ENCODE measurements at regions not wholly inside any gene's neighbourhood (a gene's known extent, or its start where the extent isn't known, plus 50 kb on each side); places are given as distances from the start of the nearest gene placed in this dataset.

GRCh38 chr4:131296192-131296591 is 1852.9 kb upstream of the PCDH10 start:
- H3K27ac ChIP-seq, result no peak overlapping the region
- no peaks in the 10 kb centered on the region for H3K27me3 ChIP-seq
- no peaks in the 10 kb centered on the region for H3K4me1 ChIP-seq
- no peaks in the 10 kb centered on the region for H3K9me3 ChIP-seq
- H3K4me3 ChIP-seq, result no peak overlapping the region
- TF ChIP-seq POLR2AphosphoS5 (IDR thresholded peaks at IDR 0.05), result no peak
- no peak for TF ChIP-seq CTCF (IDR thresholded peaks at IDR 0.05)
- TF ChIP-seq EP300 (IDR thresholded peaks at IDR 0.05), result no peak
- no peak for TF ChIP-seq POLR2A (IDR thresholded peaks at IDR 0.05)
- no peak for ATAC-seq
- 90 to 100% methylated on average over 1 of the region's 1 CpG for WGBS, 2 donors (ENCODE audit: low coverage in 1 of 2)
- no peaks in the 10 kb centered on the region for H3K36me3 ChIP-seq

- Histone ChIP-seq H3K4me3 (no peak overlapping the region), H3K27ac (no peak overlapping the region), H3K9me3 (no peaks in the 10 kb centered on the region), H3K36me3 (no peaks in the 10 kb centered on the region), H3K27me3 (no peaks in the 10 kb centered on the region), H3K4me1 (no peaks in the 10 kb centered on the region)
- WGBS, 2 donors (ENCODE audit: low coverage in 1 of 2), result no CpG with 5 or more reads among the region's 4 CpGs
- no peak for ATAC-seq
- TF ChIP-seq POLR2A (IDR thresholded peaks at IDR 0.05), result no peak
- no peak for TF ChIP-seq EP300 (IDR thresholded peaks at IDR 0.05)
- no peak for TF ChIP-seq POLR2AphosphoS5 (IDR thresholded peaks at IDR 0.05)
- no peak for TF ChIP-seq CTCF (IDR thresholded peaks at IDR 0.05)
Observed at GRCh38 chr4:131302108-131302507, 1847.0 kb upstream of the PCDH10 start.

- TF ChIP-seq POLR2A (IDR thresholded peaks at IDR 0.05) (no peak), CTCF (IDR thresholded peaks at IDR 0.05) (no peak), POLR2AphosphoS5 (IDR thresholded peaks at IDR 0.05) (no peak), EP300 (IDR thresholded peaks at IDR 0.05) (no peak)
- H3K27ac ChIP-seq, result no peak overlapping the region
- WGBS, 2 donors (ENCODE audit: low coverage in 1 of 2), result 79 to 100% methylated on average over 1 to 2 of the region's 2 CpGs
- no peak for ATAC-seq
- no peak overlapping the region for H3K4me3 ChIP-seq
- H3K9me3 ChIP-seq, result no peaks in the 10 kb centered on the region
- no peaks in the 10 kb centered on the region for H3K4me1 ChIP-seq
- no peaks in the 10 kb centered on the region for H3K36me3 ChIP-seq
- H3K27me3 ChIP-seq, result no peaks in the 10 kb centered on the region
Observed at GRCh38 chr4:131304686-131305085, 1844.4 kb upstream of the PCDH10 start.

- Histone ChIP-seq H3K36me3 (no peaks in the 10 kb centered on the region), H3K27ac (no peak overlapping the region), H3K4me3 (no peak overlapping the region), H3K9me3 (no peaks in the 10 kb centered on the region), H3K27me3 (no peaks in the 10 kb centered on the region), H3K4me1 (no peaks in the 10 kb centered on the region)
- TF ChIP-seq CTCF (IDR thresholded peaks at IDR 0.05) (no peak), POLR2AphosphoS5 (IDR thresholded peaks at IDR 0.05) (no peak), POLR2A (IDR thresholded peaks at IDR 0.05) (no peak), EP300 (IDR thresholded peaks at IDR 0.05) (no peak)
- WGBS, 2 donors (ENCODE audit: low coverage in 1 of 2), result 61 to 67% methylated on average over 1 of the region's 1 CpG
- ATAC-seq, result no peak
Observed at GRCh38 chr4:131309628-131310027, 1839.5 kb upstream of the PCDH10 start.

- Histone ChIP-seq H3K27me3 (no peaks in the 10 kb centered on the region), H3K4me1 (no peaks in the 10 kb centered on the region), H3K36me3 (no peaks in the 10 kb centered on the region), H3K9me3 (no peaks in the 10 kb centered on the region), H3K27ac (no peak overlapping the region), H3K4me3 (no peak overlapping the region)
- TF ChIP-seq POLR2A (IDR thresholded peaks at IDR 0.05), result no peak
- TF ChIP-seq POLR2AphosphoS5 (IDR thresholded peaks at IDR 0.05), result no peak
- no peak for TF ChIP-seq EP300 (IDR thresholded peaks at IDR 0.05)
- TF ChIP-seq CTCF (IDR thresholded peaks at IDR 0.05), result no peak
- 72 to 89% methylated on average over 2 to 3 of the region's 3 CpGs for WGBS, 2 donors (ENCODE audit: low coverage in 1 of 2)
- no peak for ATAC-seq
Observed at GRCh38 chr4:131316086-131316485, 1833.0 kb upstream of the PCDH10 start.

Measured in gastroesophageal sphincter (tissue), 4 donors.